Epithelial cell of prostate (primary cell): ENCODE measurements at regions not wholly inside any gene's neighbourhood (a gene's known extent, or its start where the extent isn't known, plus 50 kb on each side); places are given as distances from the start of the nearest gene placed in this dataset.
"Not testable (repeated sequence)": the region's sequence is repeated elsewhere in the genome, so short reads cannot be mapped to it uniquely, and the experiment has no call there.

Experiments
- DNase-seq: peaks from one replicate; pipeline ENCODE4 v3.0.0-alpha.2; 2011; ENCODE audit warnings: low read depth, low spot score
- H3K27ac ChIP-seq: fragments of 450-650 bp; 2 replicates; pipeline ENCODE4 v1.5.1; 2017; ENCODE audit warnings: mild to moderate bottlenecking

- H3K27ac ChIP-seq = no peak overlapping the region
- DNase-seq = no peak
Measured at GRCh38 chr1:30588311-30589073, 134.9 kb downstream of the MATN1 start.

- DNase-seq = no peak
- H3K27ac ChIP-seq = no peak overlapping the region
Measured at GRCh38 chr1:30586671-30587070, 136.7 kb downstream of the MATN1 start.

GRCh38 chr1:30579580-30579979, 143.8 kb downstream of the MATN1 start:
- DNase-seq = no peak
- no peak overlapping the region for H3K27ac ChIP-seq

GRCh38 chr1:30575066-30575465, 148.3 kb downstream of the MATN1 start:
- H3K27ac ChIP-seq = peak overlapping the region; percentile 24
- DNase-seq = peak; percentile 65

GRCh38 chr1:30572192-30572591, 151.2 kb downstream of the MATN1 start:
- peak; percentile 22 for DNase-seq
- H3K27ac ChIP-seq = no peak overlapping the region

- no peak for DNase-seq
- no peak overlapping the region for H3K27ac ChIP-seq
Measured at GRCh38 chr1:30571380-30571779, 152.0 kb downstream of the MATN1 start.

- no peak for DNase-seq
- no peak overlapping the region for H3K27ac ChIP-seq
Measured at GRCh38 chr1:30569384-30569783, 154.0 kb downstream of the MATN1 start.

GRCh38 chr1:30562559-30562958, 160.8 kb downstream of the MATN1 start:
- no peak for DNase-seq
- no peak overlapping the region for H3K27ac ChIP-seq

- DNase-seq = no peak
- H3K27ac ChIP-seq = no peak overlapping the region
Measured at GRCh38 chr1:30551603-30552002, 171.8 kb downstream of the MATN1 start.

- no peak for DNase-seq
- no peak overlapping the region for H3K27ac ChIP-seq
Measured at GRCh38 chr1:30550365-30551220, 172.8 kb downstream of the MATN1 start.

- not testable (repeated sequence) for DNase-seq, H3K27ac ChIP-seq
Measured at GRCh38 chr1:30549872-30550271, 173.5 kb downstream of the MATN1 start.

- no peak for DNase-seq
- H3K27ac ChIP-seq = no peak overlapping the region
Measured at GRCh38 chr1:30548294-30548693, 175.1 kb downstream of the MATN1 start.

GRCh38 chr1:30547326-30547725, 176.1 kb downstream of the MATN1 start:
- not testable (repeated sequence) for H3K27ac ChIP-seq, DNase-seq

- no peak overlapping the region for H3K27ac ChIP-seq
- DNase-seq = no peak
Measured at GRCh38 chr1:30545365-30545764, 178.0 kb downstream of the MATN1 start.

- H3K27ac ChIP-seq = no peak overlapping the region
- DNase-seq = no peak
Measured at GRCh38 chr1:30541721-30542485, 181.5 kb downstream of the MATN1 start.

GRCh38 chr1:30540611-30541192, 182.7 kb downstream of the MATN1 start:
- DNase-seq = no peak
- no peak overlapping the region for H3K27ac ChIP-seq

GRCh38 chr1:30539884-30540283, 183.5 kb downstream of the MATN1 start:
- no peak for DNase-seq

GRCh38 chr1:30538993-30539867, 184.2 kb downstream of the MATN1 start:
- no peak for DNase-seq
- no peak overlapping the region for H3K27ac ChIP-seq

More at GRCh38 chr1:30539884-30540283, 183.5 kb downstream of the MATN1 start:
- H3K27ac ChIP-seq = no peak overlapping the region

GRCh38 chr1:30538226-30538992, 185.0 kb downstream of the MATN1 start:
- no peak overlapping the region for H3K27ac ChIP-seq
- no peak for DNase-seq
